Sigmoid colon (tissue), 6 donors: ENCODE measurements at regions not wholly inside any gene's neighbourhood (a gene's known extent, or its start where the extent isn't known, plus 50 kb on each side); places are given as distances from the start of the nearest gene placed in this dataset.

Source experiments
- DNase-seq: peaks from one replicate; pipeline ENCODE4 v3.0.0-alpha.2; 2019
- H3K27ac ChIP-seq, 4 donors: fragments of 200-600 bp; sonication (generic); one replicate each; pipeline ENCODE4 v1.5.1; 2016 to 2019; ENCODE audit warnings: mild to moderate bottlenecking in 1 of 4
- H3K27me3 ChIP-seq, 3 donors: fragments of 200-600 bp; sonication (generic); one replicate each; pipeline ENCODE4 v1.5.1; 2019; ENCODE audit warnings: mild to moderate bottlenecking in 1 of 3
- H3K36me3 ChIP-seq, 4 donors: fragments of 200-600 bp; sonication (generic); one replicate each; pipeline ENCODE4 v1.5.1; 2016 to 2019
- H3K4me1 ChIP-seq, 4 donors: fragments of 200-600 bp; sonication (generic); one replicate each; pipeline ENCODE4 v1.5.1; 2017 to 2019
- H3K4me3 ChIP-seq, 4 donors: fragments of 200-600 bp; sonication (generic); one replicate each; pipeline ENCODE4 v1.5.1; 2017 to 2019; ENCODE audit warnings: mild to moderate bottlenecking in 2 of 4, moderate library complexity in 1 of 4
- H3K9me3 ChIP-seq, 4 donors: fragments of 200-600 bp in 3 of 4; sonication (generic) in 3 of 4; one replicate each; pipeline versions ENCODE4 v1.5.1 to v1.6.1; 2013 to 2019
- CTCF ChIP-seq, 4 experiments: fragments of 450-650 bp in 3 of 4; fragments of 200-600 bp in 1 of 4; IDR thresholded peaks; one replicate each; pipeline ENCODE4 v1.5.1; 2016 to 2019; ENCODE audit warnings: antibody characterized with exemption in 4 of 4, mild to moderate bottlenecking in 3 of 4, moderate library complexity in 2 of 4
- EP300 ChIP-seq, 4 donors: sonication (generic); formaldehyde crosslinking; IDR thresholded peaks; one replicate each; pipeline ENCODE4 v1.6.1; 2017; ENCODE audit warnings: antibody characterized with exemption in 4 of 4
- POLR2A ChIP-seq, 2 donors: fragments of 450-650 bp; IDR thresholded peaks; one replicate each; pipeline ENCODE4 v1.6.1; 2016; ENCODE audit warnings: antibody characterized with exemption in 2 of 2, mild to moderate bottlenecking in 2 of 2, moderate library complexity in 2 of 2
- POLR2AphosphoS5 ChIP-seq, 4 donors: sonication (generic); formaldehyde crosslinking; IDR thresholded peaks; one replicate each; pipeline ENCODE4 v1.6.1; 2017; ENCODE audit warnings: antibody characterized with exemption in 4 of 4
- WGBS, 2 donors: extraction: QIAGEN DNeasy Blood & Tissue Kit; methylation state at CpG; one replicate each; pipeline ENCODE4 v1.1.7; 2013; 5-methylcytosine and 5-hydroxymethylcytosine counted together
- intact Hi-C: fragments of 100-400 bp; cut with DNase I; formaldehyde crosslinking; loops from one replicate; pipeline ENCODE4 v1.15.1; 2023
- donor health status: healthy with polysubstance abuse.
- donor health status: healthy.

GRCh38 chr3:168817177-168817576, 721.5 kb upstream of the GOLIM4 start:
- intact Hi-C loops, result no loop called here
- no peak overlapping the region for H3K27ac ChIP-seq
- TF ChIP-seq EP300 (IDR thresholded peaks at IDR 0.05) (no peak), POLR2A (IDR thresholded peaks at IDR 0.05) (no peak), CTCF (IDR thresholded peaks at IDR 0.05) (no peak), POLR2AphosphoS5 (IDR thresholded peaks at IDR 0.05) (no peak)
- H3K4me1 ChIP-seq, result no peaks in the 10 kb centered on the region
- H3K27me3 ChIP-seq, result no peaks in the 10 kb centered on the region
- no peaks in the 10 kb centered on the region for H3K36me3 ChIP-seq
- DNase-seq, result no peak
- 93 to 95% methylated on average over 4 of the region's 4 CpGs for WGBS, 2 donors
- H3K4me3 ChIP-seq, result no peak overlapping the region
- no peaks in the 10 kb centered on the region for H3K9me3 ChIP-seq

GRCh38 chr3:168815946-168816345, 720.2 kb upstream of the GOLIM4 start:
- Histone ChIP-seq H3K27ac (no peak overlapping the region), H3K4me1 (no peaks in the 10 kb centered on the region), H3K36me3 (no peaks in the 10 kb centered on the region), H3K9me3 (no peaks in the 10 kb centered on the region), H3K4me3 (no peak overlapping the region), H3K27me3 (no peaks in the 10 kb centered on the region)
- 82 to 91% methylated on average over 2 of the region's 2 CpGs for WGBS, 2 donors
- TF ChIP-seq CTCF (IDR thresholded peaks at IDR 0.05) (no peak), POLR2AphosphoS5 (IDR thresholded peaks at IDR 0.05) (no peak), EP300 (IDR thresholded peaks at IDR 0.05) (no peak), POLR2A (IDR thresholded peaks at IDR 0.05) (no peak)
- no peak for DNase-seq
- intact Hi-C loops, result no loop called here

GRCh38 chr3:168813225-168813802, 717.6 kb upstream of the GOLIM4 start:
- Histone ChIP-seq H3K27me3 (no peaks in the 10 kb centered on the region), H3K4me3 (no peak overlapping the region), H3K9me3 (no peaks in the 10 kb centered on the region), H3K36me3 (no peaks in the 10 kb centered on the region), H3K27ac (no peak overlapping the region), H3K4me1 (no peaks in the 10 kb centered on the region)
- DNase-seq, result no peak
- intact Hi-C loops, result no loop called here
- TF ChIP-seq POLR2A (IDR thresholded peaks at IDR 0.05) (no peak), EP300 (IDR thresholded peaks at IDR 0.05) (no peak)
- WGBS, 2 donors, result 92 to 98% methylated on average over 2 of the region's 2 CpGs

DNA sequence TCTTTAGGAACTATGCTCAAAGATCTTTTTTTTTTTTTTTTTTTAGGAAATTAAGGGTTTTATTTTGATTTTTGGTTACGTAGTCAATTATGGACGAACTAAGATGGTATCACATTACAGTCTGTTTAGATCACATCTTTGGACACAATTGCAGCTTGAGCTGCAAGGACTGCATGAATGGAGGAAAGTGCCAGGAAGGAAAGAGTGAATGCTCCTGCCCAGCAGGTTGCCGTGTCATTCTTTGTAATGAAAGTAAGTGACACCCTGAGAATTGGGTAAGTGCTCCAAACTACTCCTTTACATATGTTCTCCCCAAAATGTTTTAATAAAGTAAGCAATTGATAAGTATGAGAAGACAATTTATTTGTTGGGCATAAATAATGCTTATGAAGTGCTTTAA, 716.5 kb upstream of the GOLIM4 start:
- Histone ChIP-seq H3K4me1 (peaks cover 0 to 4% (median 0%) of the 10 kb centered on the region in 4 donors), H3K36me3 (no peaks in the 10 kb centered on the region), H3K27ac (no peak overlapping the region), H3K9me3 (no peaks in the 10 kb centered on the region), H3K4me3 (no peak overlapping the region), H3K27me3 (no peaks in the 10 kb centered on the region)
- TF ChIP-seq EP300 (IDR thresholded peaks at IDR 0.05) (no peak), CTCF (IDR thresholded peaks at IDR 0.05) (no peak), POLR2AphosphoS5 (IDR thresholded peaks at IDR 0.05) (no peak), POLR2A (IDR thresholded peaks at IDR 0.05) (no peak)
- 79 to 80% methylated on average over 3 of the region's 3 CpGs for WGBS, 2 donors
- DNase-seq, result no peak
- intact Hi-C loops, result no loop called here

DNA sequence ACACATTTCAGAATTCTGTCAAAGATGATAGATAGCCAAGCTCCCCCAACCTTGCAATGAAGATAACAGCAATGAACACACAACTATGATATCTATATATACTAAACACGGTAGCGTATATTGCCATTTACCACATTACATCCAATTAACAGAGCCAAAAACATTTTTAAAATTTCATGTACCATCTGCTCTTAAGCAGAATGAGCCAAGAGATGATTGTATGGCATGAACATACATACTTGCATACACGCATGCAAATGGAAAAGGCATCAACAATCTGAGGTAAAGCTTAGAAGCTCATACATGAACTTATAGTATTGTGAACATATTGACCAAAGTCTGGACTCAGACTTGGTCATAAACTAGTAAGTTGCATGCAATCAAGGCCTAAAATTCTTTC, 712.9 kb upstream of the GOLIM4 start:
- Histone ChIP-seq H3K36me3 (no peaks in the 10 kb centered on the region), H3K27me3 (no peaks in the 10 kb centered on the region), H3K4me3 (no peak overlapping the region), H3K27ac (no peak overlapping the region), H3K9me3 (no peaks in the 10 kb centered on the region), H3K4me1 (peaks cover 0 to 14% (median 2%) of the 10 kb centered on the region in 4 donors)
- DNase-seq, result no peak
- TF ChIP-seq CTCF (IDR thresholded peaks at IDR 0.05) (no peak), EP300 (IDR thresholded peaks at IDR 0.05) (no peak), POLR2A (IDR thresholded peaks at IDR 0.05) (no peak), POLR2AphosphoS5 (IDR thresholded peaks at IDR 0.05) (no peak)
- intact Hi-C loops, result no loop called here
- 91 to 92% methylated on average over 3 of the region's 3 CpGs for WGBS, 2 donors
